ENCODE measurements at regions not wholly inside any gene's neighbourhood (a gene's known extent, or its start where the extent isn't known, plus 50 kb on each side); places are given as distances from the start of the nearest gene placed in this dataset.

- FAIRE-seq, result no peak
- intact Hi-C loops (cut with DNase I), result no loop called here
These were observed 162.4 kb upstream of the TUT7 start for GRCh38 chr9:86516564-86516963.

GRCh38 chr9:86515221-86515620 is 161.0 kb upstream of the TUT7 start:
- no peak for FAIRE-seq
- H3K9ac ChIP-seq (ENCODE audit: low read length in 3 of 3), result no peak overlapping the region
- DNase-seq, result no peak
- H3K9me3 ChIP-seq (ENCODE audit: control insufficient read depth in 2 of 3, insufficient read depth in 1 of 3, low read length in 3 of 3), result no peaks in the 10 kb centered on the region
- H3K36me3 ChIP-seq (ENCODE audit: control insufficient read depth in 2 of 3, insufficient read depth in 3 of 3, low read length in 3 of 3), result no peaks in the 10 kb centered on the region
- intact Hi-C loops (cut with DNase I), result no loop called here
- peak overlapping the region in 1 of 2 donors; percentile 5 for H3K27ac ChIP-seq (ENCODE audit: low read depth in 2 of 2, low read length in 2 of 2)
- no peaks in the 10 kb centered on the region for H3K27me3 ChIP-seq (ENCODE audit: control insufficient read depth, insufficient read depth, low read length)
- no peak overlapping the region for H3K4me3 ChIP-seq (ENCODE audit: low read length in 3 of 3)
- no peaks in the 10 kb centered on the region for H3K4me1 ChIP-seq (ENCODE audit: control insufficient read depth in 2 of 3, insufficient read depth in 2 of 3, low read depth in 1 of 3, low read length in 3 of 3)
- TF ChIP-seq CTCF (IDR thresholded peaks at IDR 0.05; ENCODE audit: borderline replicate concordance, extremely low read depth, insufficient read depth), result no peak

More at GRCh38 chr9:86516564-86516963, 162.4 kb upstream of the TUT7 start:
- Histone ChIP-seq H3K27ac (ENCODE audit: low read depth in 2 of 2, low read length in 2 of 2) (no peak overlapping the region), H3K4me3 (ENCODE audit: low read length in 3 of 3) (no peak overlapping the region), H3K4me1 (ENCODE audit: control insufficient read depth in 2 of 3, insufficient read depth in 2 of 3, low read depth in 1 of 3, low read length in 3 of 3) (no peaks in the 10 kb centered on the region), H3K9me3 (ENCODE audit: control insufficient read depth in 2 of 3, insufficient read depth in 1 of 3, low read length in 3 of 3) (no peaks in the 10 kb centered on the region), H3K36me3 (ENCODE audit: control insufficient read depth in 2 of 3, insufficient read depth in 3 of 3, low read length in 3 of 3) (no peaks in the 10 kb centered on the region), H3K9ac (ENCODE audit: low read length in 3 of 3) (no peak overlapping the region), H3K27me3 (ENCODE audit: control insufficient read depth, insufficient read depth, low read length) (no peaks in the 10 kb centered on the region)
- peak in 1 of 5 donors; percentile 64 for DNase-seq
- TF ChIP-seq CTCF (IDR thresholded peaks at IDR 0.05; ENCODE audit: borderline replicate concordance, extremely low read depth, insufficient read depth), result no peak

GRCh38 chr9:86513429-86513828 is 159.2 kb upstream of the TUT7 start:
- H3K4me1 ChIP-seq (ENCODE audit: control insufficient read depth in 2 of 3, insufficient read depth in 2 of 3, low read depth in 1 of 3, low read length in 3 of 3), result no peaks in the 10 kb centered on the region
- H3K4me3 ChIP-seq (ENCODE audit: low read length in 3 of 3), result no peak overlapping the region
- no peaks in the 10 kb centered on the region for H3K36me3 ChIP-seq (ENCODE audit: control insufficient read depth in 2 of 3, insufficient read depth in 3 of 3, low read length in 3 of 3)
- no peak for TF ChIP-seq CTCF (IDR thresholded peaks at IDR 0.05; ENCODE audit: borderline replicate concordance, extremely low read depth, insufficient read depth)
- intact Hi-C loops (cut with DNase I), result no loop called here
- no peak for FAIRE-seq
- no peak overlapping the region for H3K27ac ChIP-seq (ENCODE audit: low read depth in 2 of 2, low read length in 2 of 2)
- H3K9me3 ChIP-seq (ENCODE audit: control insufficient read depth in 2 of 3, insufficient read depth in 1 of 3, low read length in 3 of 3), result no peaks in the 10 kb centered on the region
- H3K27me3 ChIP-seq (ENCODE audit: control insufficient read depth, insufficient read depth, low read length), result no peaks in the 10 kb centered on the region
- no peak overlapping the region for H3K9ac ChIP-seq (ENCODE audit: low read length in 3 of 3)
- no peak for DNase-seq

GRCh38 chr9:86512929-86513328 is 158.7 kb upstream of the TUT7 start:
- FAIRE-seq (no peak), DNase-seq (no peak)
- Histone ChIP-seq H3K36me3 (ENCODE audit: control insufficient read depth in 2 of 3, insufficient read depth in 3 of 3, low read length in 3 of 3) (no peaks in the 10 kb centered on the region), H3K27me3 (ENCODE audit: control insufficient read depth, insufficient read depth, low read length) (no peaks in the 10 kb centered on the region), H3K27ac (ENCODE audit: low read depth in 2 of 2, low read length in 2 of 2) (no peak overlapping the region), H3K4me3 (ENCODE audit: low read length in 3 of 3) (no peak overlapping the region), H3K9me3 (ENCODE audit: control insufficient read depth in 2 of 3, insufficient read depth in 1 of 3, low read length in 3 of 3) (no peaks in the 10 kb centered on the region), H3K9ac (ENCODE audit: low read length in 3 of 3) (no peak overlapping the region), H3K4me1 (ENCODE audit: control insufficient read depth in 2 of 3, insufficient read depth in 2 of 3, low read depth in 1 of 3, low read length in 3 of 3) (no peaks in the 10 kb centered on the region)
- TF ChIP-seq CTCF (IDR thresholded peaks at IDR 0.05; ENCODE audit: borderline replicate concordance, extremely low read depth, insufficient read depth), result no peak
- intact Hi-C loops (cut with DNase I), result no loop called here
